ENCODE measurements at regions not wholly inside any gene's neighbourhood (a gene's known extent, or its start where the extent isn't known, plus 50 kb on each side); places are given as distances from the start of the nearest gene placed in this dataset.

- DNase-seq = no peak
Observed at GRCh38 chr20:17138237-17138636, 88.6 kb upstream of the PCSK2 start.

GRCh38 chr20:17140894-17141293 is 85.9 kb upstream of the PCSK2 start:
- no peak for DNase-seq

- no peak for DNase-seq
Observed at GRCh38 chr20:17141568-17141967, 85.3 kb upstream of the PCSK2 start.

- no peak for DNase-seq
Observed at GRCh38 chr20:17142666-17143065, 84.2 kb upstream of the PCSK2 start.

- DNase-seq = no peak
Observed at GRCh38 chr20:17150858-17151257, 76.0 kb upstream of the PCSK2 start.

GRCh38 chr20:17155401-17155800 is 71.4 kb upstream of the PCSK2 start:
- no peak for DNase-seq

GRCh38 chr20:17158701-17159100 is 68.1 kb upstream of the PCSK2 start:
- DNase-seq = no peak

GRCh38 chr20:17161673-17162481 is 65.0 kb upstream of the PCSK2 start:
- no peak for DNase-seq

- DNase-seq = no peak
Observed at GRCh38 chr20:17168026-17168612, 58.7 kb upstream of the PCSK2 start.

- no peak for DNase-seq
Observed at GRCh38 chr20:17169585-17170136, 57.2 kb upstream of the PCSK2 start.

GRCh38 chr20:17171746-17172280 is 55.0 kb upstream of the PCSK2 start:
- DNase-seq = no peak

- no peak for DNase-seq
Observed at GRCh38 chr20:17172836-17173516, 53.9 kb upstream of the PCSK2 start.
